B cell (primary cell): ENCODE measurements at regions not wholly inside any gene's neighbourhood (a gene's known extent, or its start where the extent isn't known, plus 50 kb on each side); places are given as distances from the start of the nearest gene placed in this dataset.

ENCODE experiments used
- EZH2 ChIP-seq: IDR thresholded peaks from 2 replicates; pipeline ENCODE4 v1.6.1; 2012; ENCODE audit warnings: borderline replicate concordance, low read depth, mild to moderate bottlenecking, moderate library complexity, low read length; ENCODE audit not compliant: insufficient read depth, poor library complexity, severe bottlenecking
- TF ChIP-seq, protein P1 (sequence below): fragments of 200-600 bp; IDR thresholded peaks from one replicate; pipeline ENCODE4 v1.8.0; 2022; ENCODE audit warnings: antibody characterized with exemption, mild to moderate bottlenecking

DNA sequence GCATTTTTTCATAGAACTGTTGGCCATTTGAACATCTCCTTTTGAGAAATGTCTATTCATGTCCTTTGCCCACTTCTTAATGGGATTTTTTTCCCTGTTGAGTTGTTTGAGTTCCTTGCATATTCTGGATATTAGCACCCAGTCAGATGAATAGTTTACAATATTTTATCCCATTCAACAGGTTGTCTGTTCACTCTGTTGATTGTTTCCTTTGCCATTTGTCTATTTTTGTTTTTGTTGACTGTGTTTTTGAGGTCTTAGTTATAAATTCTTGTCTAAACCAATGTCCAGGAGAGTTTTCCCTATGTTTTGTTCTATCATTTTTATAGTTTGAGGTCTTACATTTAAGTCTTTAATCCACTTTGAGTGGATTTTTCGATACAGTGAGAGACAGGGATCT, 139.0 kb upstream of the TNPO1 start:
- TF ChIP-seq, protein P1, sequence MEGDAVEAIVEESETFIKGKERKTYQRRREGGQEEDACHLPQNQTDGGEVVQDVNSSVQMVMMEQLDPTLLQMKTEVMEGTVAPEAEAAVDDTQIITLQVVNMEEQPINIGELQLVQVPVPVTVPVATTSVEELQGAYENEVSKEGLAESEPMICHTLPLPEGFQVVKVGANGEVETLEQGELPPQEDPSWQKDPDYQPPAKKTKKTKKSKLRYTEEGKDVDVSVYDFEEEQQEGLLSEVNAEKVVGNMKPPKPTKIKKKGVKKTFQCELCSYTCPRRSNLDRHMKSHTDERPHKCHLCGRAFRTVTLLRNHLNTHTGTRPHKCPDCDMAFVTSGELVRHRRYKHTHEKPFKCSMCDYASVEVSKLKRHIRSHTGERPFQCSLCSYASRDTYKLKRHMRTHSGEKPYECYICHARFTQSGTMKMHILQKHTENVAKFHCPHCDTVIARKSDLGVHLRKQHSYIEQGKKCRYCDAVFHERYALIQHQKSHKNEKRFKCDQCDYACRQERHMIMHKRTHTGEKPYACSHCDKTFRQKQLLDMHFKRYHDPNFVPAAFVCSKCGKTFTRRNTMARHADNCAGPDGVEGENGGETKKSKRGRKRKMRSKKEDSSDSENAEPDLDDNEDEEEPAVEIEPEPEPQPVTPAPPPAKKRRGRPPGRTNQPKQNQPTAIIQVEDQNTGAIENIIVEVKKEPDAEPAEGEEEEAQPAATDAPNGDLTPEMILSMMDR = no peak
- no peak for TF ChIP-seq EZH2
